ENCODE measurements at regions not wholly inside any gene's neighbourhood (a gene's known extent, or its start where the extent isn't known, plus 50 kb on each side); places are given as distances from the start of the nearest gene placed in this dataset.

- DNase-seq (ENCODE audit: low spot score), result no peak
- H3K4me3 Mint-ChIP-seq (ENCODE audit: unreplicated experiment), result no peak overlapping the region
- H3K36me3 Mint-ChIP-seq (ENCODE audit: low read depth), result no peaks in the 10 kb centered on the region
- H3K27ac Mint-ChIP-seq (ENCODE audit: unreplicated experiment), result no peak overlapping the region
- no peak for TF ChIP-seq CTCF (IDR thresholded peaks at IDR 0.05)
- H3K4me1 Mint-ChIP-seq (ENCODE audit: low read depth), result peaks cover 5% of the 10 kb centered on the region
- H3K9me3 Mint-ChIP-seq (ENCODE audit: low read depth), result no peaks in the 10 kb centered on the region
- peaks cover 2% of the 10 kb centered on the region for H3K27me3 Mint-ChIP-seq (ENCODE audit: low read depth)
These were observed 87.8 kb downstream of the ZIC5 start for GRCh38 chr13:99883805-99884204.

GRCh38 chr13:99878921-99879610 is 92.5 kb downstream of the ZIC5 start:
- TF ChIP-seq CTCF (IDR thresholded peaks at IDR 0.05), result no peak
- no peak for DNase-seq (ENCODE audit: low spot score)
- Mint-ChIP-seq H3K9me3 (ENCODE audit: low read depth) (no peaks in the 10 kb centered on the region), H3K36me3 (ENCODE audit: low read depth) (no peaks in the 10 kb centered on the region), H3K27me3 (ENCODE audit: low read depth) (peaks cover 2% of the 10 kb centered on the region), H3K27ac (ENCODE audit: unreplicated experiment) (no peak overlapping the region), H3K4me3 (ENCODE audit: unreplicated experiment) (no peak overlapping the region), H3K4me1 (ENCODE audit: low read depth) (peaks cover 7% of the 10 kb centered on the region)

- H3K27me3 Mint-ChIP-seq (ENCODE audit: low read depth), result no peaks in the 10 kb centered on the region
- no peak for DNase-seq (ENCODE audit: low spot score)
- H3K36me3 Mint-ChIP-seq (ENCODE audit: low read depth), result no peaks in the 10 kb centered on the region
- peaks cover 7% of the 10 kb centered on the region for H3K4me1 Mint-ChIP-seq (ENCODE audit: low read depth)
- H3K4me3 Mint-ChIP-seq (ENCODE audit: unreplicated experiment), result no peak overlapping the region
- no peak overlapping the region for H3K27ac Mint-ChIP-seq (ENCODE audit: unreplicated experiment)
- TF ChIP-seq CTCF (IDR thresholded peaks at IDR 0.05), result no peak
- no peaks in the 10 kb centered on the region for H3K9me3 Mint-ChIP-seq (ENCODE audit: low read depth)
These were observed 94.9 kb downstream of the ZIC5 start for GRCh38 chr13:99876651-99877050.

- Mint-ChIP-seq H3K27me3 (ENCODE audit: low read depth) (no peaks in the 10 kb centered on the region), H3K4me1 (ENCODE audit: low read depth) (peaks cover 10% of the 10 kb centered on the region), H3K36me3 (ENCODE audit: low read depth) (no peaks in the 10 kb centered on the region), H3K27ac (ENCODE audit: unreplicated experiment) (no peak overlapping the region), H3K4me3 (ENCODE audit: unreplicated experiment) (no peak overlapping the region), H3K9me3 (ENCODE audit: low read depth) (no peaks in the 10 kb centered on the region)
- no peak for TF ChIP-seq CTCF (IDR thresholded peaks at IDR 0.05)
- DNase-seq (ENCODE audit: low spot score), result no peak
These were observed 96.2 kb downstream of the ZIC5 start for GRCh38 chr13:99875391-99875790.

GRCh38 chr13:99873832-99874430 is 97.6 kb downstream of the ZIC5 start:
- Mint-ChIP-seq H3K27me3 (ENCODE audit: low read depth) (no peaks in the 10 kb centered on the region), H3K4me1 (ENCODE audit: low read depth) (peaks cover 6% of the 10 kb centered on the region), H3K4me3 (ENCODE audit: unreplicated experiment) (no peak overlapping the region), H3K27ac (ENCODE audit: unreplicated experiment) (no peak overlapping the region), H3K9me3 (ENCODE audit: low read depth) (no peaks in the 10 kb centered on the region), H3K36me3 (ENCODE audit: low read depth) (no peaks in the 10 kb centered on the region)
- TF ChIP-seq CTCF (IDR thresholded peaks at IDR 0.05), result no peak
- no peak for DNase-seq (ENCODE audit: low spot score)
